IMR-90 (cell line): ENCODE measurements at regions not wholly inside any gene's neighbourhood (a gene's known extent, or its start where the extent isn't known, plus 50 kb on each side); places are given as distances from the start of the nearest gene placed in this dataset.

Source experiments
- BHLHE40 ChIP-seq: fragments of 150-350 bp; IDR thresholded peaks from 2 replicates; pipeline ENCODE4 v1.6.1; 2016; ENCODE audit warnings: mild to moderate bottlenecking, low read depth, low read length
- CEBPB ChIP-seq: IDR thresholded peaks from 2 replicates; pipeline ENCODE4 v1.6.1; 2012; ENCODE audit warnings: low read depth, low read length, improper control_type of control experiment
- CTCF ChIP-seq: conservative IDR thresholded peaks from 2 replicates; pipeline ENCODE4 v1.5.1; 2012; ENCODE audit warnings: mild to moderate bottlenecking, low read depth, low read length, improper control_type of control experiment
- FOS ChIP-seq: fragments of 150-350 bp; IDR thresholded peaks from 2 replicates; pipeline ENCODE4 v1.6.1; 2016; ENCODE audit warnings: low read depth, low read length
- MAFK ChIP-seq: IDR thresholded peaks from 2 replicates; pipeline ENCODE4 v1.6.1; 2012; ENCODE audit warnings: low read depth, low read length, improper control_type of control experiment
- MXI1 ChIP-seq: IDR thresholded peaks from 2 replicates; pipeline ENCODE4 v1.6.1; 2012; ENCODE audit warnings: low read depth, mild to moderate bottlenecking, low read length, moderate library complexity, borderline replicate concordance
- POLR2A ChIP-seq: IDR thresholded peaks from 2 replicates; pipeline ENCODE4 v1.6.1; 2012; ENCODE audit warnings: mild to moderate bottlenecking, low read depth, low read length
- RAD21 ChIP-seq: IDR thresholded peaks from 2 replicates; pipeline ENCODE4 v1.6.1; 2012; ENCODE audit warnings: low read length, improper control_type of control experiment
- RFX5 ChIP-seq: IDR thresholded peaks from 2 replicates; pipeline ENCODE4 v1.8.0; 2012; ENCODE audit warnings: low read depth, mild to moderate bottlenecking, low read length, moderate library complexity

GRCh38 chr17:27379888-27380533, 76.2 kb upstream of the KSR1 start:
- no peak for TF ChIP-seq CTCF
- no peak for TF ChIP-seq POLR2A
- no peak for TF ChIP-seq MAFK
- no peak for TF ChIP-seq CEBPB
- TF ChIP-seq RAD21: no peak
- TF ChIP-seq BHLHE40: no peak
- no peak for TF ChIP-seq FOS
- TF ChIP-seq RFX5: no peak
- no peak for TF ChIP-seq MXI1
